Stimulated activated naive CD8-positive, alpha-beta T cell treated with anti-CD3 and anti-CD28 coated beads, Interleukin-15, Interleukin-2, amounts not matched to agents 100 ng/mL and 50 ng/mL, for 24 hours (primary cell): ENCODE measurements at regions not wholly inside any gene's neighbourhood (a gene's known extent, or its start where the extent isn't known, plus 50 kb on each side); places are given as distances from the start of the nearest gene placed in this dataset.

Source experiments
- H3K27ac Mint-ChIP-seq: one replicate; pipeline ENCODE4 v1.8.0; 2021; ENCODE audit warnings: mild to moderate bottlenecking, mixed read lengths
- H3K27me3 Mint-ChIP-seq: one replicate; pipeline ENCODE4 v1.8.0; 2021; ENCODE audit warnings: mixed read lengths
- H3K36me3 Mint-ChIP-seq: one replicate; pipeline ENCODE4 v1.8.0; 2021; ENCODE audit warnings: low read depth, mixed read lengths
- H3K4me1 Mint-ChIP-seq: one replicate; pipeline ENCODE4 v1.8.0; 2021; ENCODE audit warnings: low read depth, mixed read lengths
- H3K4me3 Mint-ChIP-seq: one replicate; pipeline ENCODE4 v1.8.0; 2021; ENCODE audit warnings: mild to moderate bottlenecking, mixed read lengths
- H3K9me3 Mint-ChIP-seq: one replicate; pipeline ENCODE4 v1.8.0; 2021; ENCODE audit warnings: mixed read lengths

DNA sequence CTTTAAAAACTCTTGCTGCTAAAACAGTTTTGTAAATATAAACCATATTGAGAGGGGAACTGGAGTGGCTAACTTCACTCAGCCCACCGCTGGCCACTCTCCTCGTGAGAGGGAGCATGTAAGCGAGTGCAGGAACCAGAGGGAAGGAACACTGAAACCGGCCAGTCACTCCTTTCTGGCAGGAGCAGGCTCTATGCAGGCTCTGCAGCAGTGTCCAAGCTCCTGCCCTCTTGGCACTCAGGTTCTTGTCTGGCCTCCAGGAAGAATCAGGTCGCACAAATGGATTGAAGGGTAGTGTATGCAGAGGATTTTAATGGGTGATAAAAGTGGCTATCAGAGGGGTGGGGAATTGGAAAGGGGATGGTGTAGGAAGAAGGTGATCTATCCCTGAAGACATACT, 157.7 kb downstream of the TMX3 start:
- no peak overlapping the region for H3K4me3 Mint-ChIP-seq
- H3K4me1 Mint-ChIP-seq = no peaks in the 10 kb centered on the region
- no peaks in the 10 kb centered on the region for H3K36me3 Mint-ChIP-seq
- H3K27ac Mint-ChIP-seq = no peak overlapping the region
- no peaks in the 10 kb centered on the region for H3K9me3 Mint-ChIP-seq
- H3K27me3 Mint-ChIP-seq = no peaks in the 10 kb centered on the region

DNA sequence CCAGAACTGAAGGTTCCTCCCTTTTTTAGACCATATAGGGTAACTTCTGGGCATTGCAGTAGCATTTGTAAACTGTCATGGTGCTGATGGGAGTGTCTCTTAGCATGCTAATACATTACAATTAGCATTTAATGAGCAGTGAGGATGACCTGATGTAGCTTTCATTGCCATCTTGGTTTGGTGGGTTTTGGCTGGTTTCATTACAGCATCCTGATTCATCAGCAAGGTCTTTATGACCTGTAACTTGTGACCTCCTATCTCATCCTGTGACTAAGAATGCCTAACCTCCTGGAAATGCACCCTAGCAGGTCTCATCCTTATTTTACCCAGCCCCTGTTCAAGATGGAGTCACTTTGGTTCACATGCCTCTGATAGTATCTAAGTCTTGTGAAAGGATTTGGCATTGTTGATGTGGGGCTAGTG, 159.0 kb downstream of the TMX3 start:
- Mint-ChIP-seq H3K4me3 (no peak overlapping the region), H3K27me3 (no peaks in the 10 kb centered on the region), H3K9me3 (no peaks in the 10 kb centered on the region), H3K4me1 (no peaks in the 10 kb centered on the region), H3K27ac (no peak overlapping the region), H3K36me3 (no peaks in the 10 kb centered on the region)

DNA sequence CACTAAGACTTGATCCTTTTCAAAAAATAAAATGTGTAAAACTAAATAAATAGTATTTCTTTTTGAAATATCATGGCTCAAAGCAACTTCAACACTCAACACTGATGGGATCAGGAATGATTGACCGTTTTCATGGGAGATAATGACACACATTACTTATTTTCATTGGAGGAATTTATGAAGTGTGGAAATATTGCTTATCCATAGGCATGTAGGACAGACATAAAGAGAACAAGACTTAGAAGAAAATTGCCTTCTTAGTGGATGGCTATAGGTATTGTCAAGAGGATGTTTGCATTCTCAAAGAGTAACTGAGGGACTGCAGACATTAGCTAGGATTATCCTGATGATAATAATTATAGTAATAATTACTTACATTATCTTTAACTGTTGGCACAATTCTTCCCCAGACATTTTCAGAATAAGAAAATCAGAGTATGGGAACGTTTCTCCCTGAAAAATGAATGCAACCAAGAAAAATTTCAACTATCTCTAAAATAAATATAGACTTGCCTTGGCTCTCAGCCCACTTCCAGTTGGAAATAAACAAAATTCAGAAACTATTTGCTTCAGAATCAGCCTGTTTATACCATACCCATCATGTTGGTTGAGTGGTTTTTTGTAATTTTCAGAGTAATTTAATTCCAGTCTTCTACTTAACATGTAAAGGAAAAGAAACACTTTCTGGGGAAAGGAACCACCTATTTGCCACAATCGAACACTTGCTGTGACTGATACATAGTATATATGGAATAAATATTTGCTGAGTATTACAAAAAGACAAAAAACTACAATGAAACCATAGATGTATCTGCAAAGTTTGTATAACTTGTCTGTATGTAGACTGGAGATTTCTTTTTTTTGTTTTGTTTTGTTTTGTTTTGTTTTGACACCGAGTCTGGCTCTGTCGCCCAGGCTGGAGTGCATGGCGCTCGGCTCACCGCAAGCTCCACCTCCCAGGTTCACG, 165.7 kb downstream of the TMX3 start:
- H3K9me3 Mint-ChIP-seq = no peaks in the 10 kb centered on the region
- no peak overlapping the region for H3K4me3 Mint-ChIP-seq
- H3K27ac Mint-ChIP-seq = no peak overlapping the region
- H3K4me1 Mint-ChIP-seq = no peaks in the 10 kb centered on the region
- no peaks in the 10 kb centered on the region for H3K36me3 Mint-ChIP-seq
- no peaks in the 10 kb centered on the region for H3K27me3 Mint-ChIP-seq

DNA sequence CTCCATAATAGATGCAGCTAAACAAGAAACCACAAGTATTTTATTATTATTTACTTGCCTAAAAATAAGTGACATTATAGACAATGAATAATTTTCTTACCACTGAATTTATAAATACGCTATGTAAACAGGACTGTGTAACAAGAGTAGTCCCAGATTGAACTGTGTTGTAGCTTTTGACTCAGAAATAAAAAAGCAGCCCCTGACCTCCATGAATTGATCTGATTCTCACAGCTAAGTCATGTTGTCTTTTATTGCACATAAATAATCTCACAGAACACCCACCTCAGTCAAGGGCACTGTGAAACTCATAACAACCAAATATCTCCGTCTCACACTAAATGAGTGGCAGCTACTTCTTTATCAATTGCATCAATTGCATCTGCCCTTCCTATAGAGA, 171.6 kb downstream of the TMX3 start:
- H3K36me3 Mint-ChIP-seq = no peaks in the 10 kb centered on the region
- H3K27ac Mint-ChIP-seq = no peak overlapping the region
- H3K4me3 Mint-ChIP-seq = no peak overlapping the region
- no peaks in the 10 kb centered on the region for H3K9me3 Mint-ChIP-seq
- no peaks in the 10 kb centered on the region for H3K4me1 Mint-ChIP-seq
- no peaks in the 10 kb centered on the region for H3K27me3 Mint-ChIP-seq

DNA sequence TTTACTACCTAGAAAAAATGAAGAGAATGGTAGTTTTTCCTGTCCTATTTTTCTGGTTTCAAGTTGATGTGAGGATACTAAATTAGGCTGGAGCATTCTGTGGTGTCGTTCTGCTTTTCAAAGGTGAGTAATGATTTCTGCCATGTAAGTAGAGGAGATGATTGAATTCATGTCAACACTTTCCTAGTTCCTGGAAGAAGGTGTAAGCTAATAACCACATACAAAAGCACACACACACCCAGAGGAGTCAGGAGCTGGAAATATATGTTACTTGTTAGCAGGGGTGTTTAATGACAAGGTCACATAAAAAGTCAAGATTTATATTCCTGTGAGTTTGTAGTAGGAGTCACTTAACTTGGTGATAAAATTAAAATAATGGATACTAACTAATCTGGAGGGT, 172.1 kb downstream of the TMX3 start:
- no peak overlapping the region for H3K4me3 Mint-ChIP-seq

DNA sequence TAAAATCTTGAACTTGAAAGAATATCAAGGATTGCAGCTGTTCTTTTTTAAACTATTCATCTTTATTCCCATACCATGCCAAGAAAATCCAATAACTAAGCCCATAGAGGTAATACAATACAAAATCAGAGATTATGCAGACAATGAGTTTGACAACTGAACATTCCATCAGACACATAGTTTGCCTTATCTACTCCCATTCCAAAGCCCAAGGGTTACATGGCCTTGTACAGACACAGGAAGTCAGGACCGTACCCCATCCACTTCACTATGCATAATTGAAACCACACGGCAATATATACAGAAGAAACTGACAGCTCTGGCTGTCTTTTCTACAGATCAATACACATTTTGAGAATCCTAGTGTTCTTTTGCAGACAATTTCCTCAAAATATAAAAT, 181.3 kb downstream of the TMX3 start:
- H3K36me3 Mint-ChIP-seq = no peaks in the 10 kb centered on the region
- no peaks in the 10 kb centered on the region for H3K4me1 Mint-ChIP-seq
- no peak overlapping the region for H3K27ac Mint-ChIP-seq
- H3K9me3 Mint-ChIP-seq = no peaks in the 10 kb centered on the region
- H3K4me3 Mint-ChIP-seq = no peak overlapping the region
- H3K27me3 Mint-ChIP-seq = no peaks in the 10 kb centered on the region

More for the DNA sequence above, 172.1 kb downstream of the TMX3 start:
- no peaks in the 10 kb centered on the region for H3K27me3 Mint-ChIP-seq
- H3K27ac Mint-ChIP-seq = no peak overlapping the region
- H3K9me3 Mint-ChIP-seq = no peaks in the 10 kb centered on the region
- no peaks in the 10 kb centered on the region for H3K4me1 Mint-ChIP-seq
- no peaks in the 10 kb centered on the region for H3K36me3 Mint-ChIP-seq

DNA sequence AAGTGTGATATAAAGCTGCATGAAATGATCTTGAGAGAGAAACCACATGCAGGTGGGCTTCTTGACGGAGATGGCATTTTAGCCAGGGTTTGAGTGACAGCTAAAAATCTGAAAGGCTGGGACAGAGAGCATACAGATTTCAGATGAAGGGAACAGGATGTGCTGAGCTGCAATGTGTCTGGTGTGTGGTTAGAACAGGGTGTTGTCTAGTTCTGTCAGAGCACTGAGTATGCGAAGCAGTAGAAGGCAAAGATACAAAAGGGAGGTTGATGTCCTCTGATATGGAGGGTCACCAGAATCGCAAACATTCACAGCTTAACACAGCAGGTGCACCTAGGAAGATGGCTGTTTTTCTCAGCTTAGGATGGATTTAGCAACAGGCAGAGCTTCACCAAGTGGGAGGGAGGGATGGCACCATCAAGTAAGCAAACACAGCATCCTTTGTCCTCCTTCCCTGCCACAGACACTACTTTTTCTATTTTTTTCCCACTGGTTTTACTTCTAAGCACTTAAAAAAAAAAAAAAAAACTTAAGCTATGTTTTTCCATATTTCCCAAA, 182.5 kb downstream of the TMX3 start:
- Mint-ChIP-seq H3K27me3 (no peaks in the 10 kb centered on the region), H3K27ac (no peak overlapping the region), H3K9me3 (no peaks in the 10 kb centered on the region)

DNA sequence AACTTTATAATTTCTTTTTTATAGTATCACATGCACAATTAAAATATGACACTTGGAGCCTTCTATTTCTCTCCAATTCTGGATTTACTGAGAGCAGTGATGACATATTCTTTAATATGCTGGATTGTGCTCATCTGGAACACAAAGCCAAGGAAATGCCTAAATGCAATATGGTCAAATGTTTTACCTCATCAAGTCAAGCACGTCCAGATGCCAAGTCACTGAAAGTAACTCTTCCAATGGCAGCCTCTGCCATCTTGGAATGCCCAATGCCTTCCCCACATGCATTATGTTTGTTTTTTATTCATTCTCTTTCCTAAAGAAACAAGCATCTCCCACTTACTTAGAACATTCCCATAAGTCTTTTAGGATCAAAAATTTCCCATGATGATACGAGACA, 189.8 kb downstream of the TMX3 start:
- Mint-ChIP-seq H3K36me3 (no peaks in the 10 kb centered on the region), H3K4me3 (no peak overlapping the region), H3K4me1 (no peaks in the 10 kb centered on the region), H3K9me3 (no peaks in the 10 kb centered on the region), H3K27me3 (peaks cover 6% of the 10 kb centered on the region), H3K27ac (no peak overlapping the region)

More for the DNA sequence above, 182.5 kb downstream of the TMX3 start:
- no peaks in the 10 kb centered on the region for H3K36me3 Mint-ChIP-seq
- no peak overlapping the region for H3K4me3 Mint-ChIP-seq
- no peaks in the 10 kb centered on the region for H3K4me1 Mint-ChIP-seq

DNA sequence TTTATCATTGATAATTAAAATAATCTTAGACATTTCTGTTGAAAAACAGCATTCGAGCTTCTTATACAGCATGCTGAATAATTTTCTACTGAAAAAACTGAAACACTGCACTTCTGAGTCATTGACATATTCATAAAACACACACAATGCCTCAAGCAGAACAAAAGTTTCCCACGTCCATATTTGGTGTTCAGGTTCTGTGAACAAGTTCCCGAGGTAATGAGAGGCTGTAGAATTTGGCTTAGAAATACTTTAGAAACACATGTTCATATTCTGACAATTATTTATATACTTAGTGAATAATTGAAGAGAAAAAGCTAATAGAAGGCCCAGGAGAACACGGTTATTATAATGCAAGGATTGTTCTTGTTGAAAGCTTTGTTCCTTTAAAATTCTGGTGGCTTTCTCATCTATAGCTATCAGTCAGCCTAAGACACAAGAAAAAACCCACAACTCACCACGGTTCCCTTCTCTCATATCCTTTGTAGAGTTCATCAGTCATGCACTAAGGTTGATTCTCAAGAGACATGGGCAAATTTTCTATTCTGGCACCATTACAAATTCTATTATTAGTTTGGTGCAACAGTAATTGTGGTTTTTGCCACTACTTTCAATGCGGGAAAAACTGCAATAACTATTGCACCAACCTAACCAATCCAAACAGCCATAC, 194.4 kb downstream of the TMX3 start:
- no peak overlapping the region for H3K4me3 Mint-ChIP-seq
- no peaks in the 10 kb centered on the region for H3K36me3 Mint-ChIP-seq

DNA sequence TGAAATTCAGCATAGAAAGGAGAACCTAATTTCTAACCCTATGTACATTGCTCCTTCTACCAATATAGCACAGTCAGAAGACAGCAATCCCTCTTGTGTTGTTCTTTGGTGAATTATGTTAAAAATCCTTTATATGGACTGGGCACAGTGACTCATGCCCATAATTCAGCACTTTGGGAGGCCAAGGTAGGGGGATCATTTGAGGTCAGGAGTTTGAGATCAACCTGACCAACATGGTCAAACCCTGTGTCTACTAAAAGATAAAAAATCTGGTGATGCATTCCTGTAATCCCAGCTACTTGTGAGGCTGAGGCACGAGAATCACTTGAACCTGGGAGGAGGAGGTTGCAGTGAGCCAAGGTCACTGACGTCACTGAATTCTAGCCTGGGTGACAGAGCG, 195.6 kb downstream of the TMX3 start:
- no peaks in the 10 kb centered on the region for H3K4me1 Mint-ChIP-seq
- peaks cover 3% of the 10 kb centered on the region for H3K27me3 Mint-ChIP-seq
- H3K4me3 Mint-ChIP-seq = no peak overlapping the region
- H3K27ac Mint-ChIP-seq = no peak overlapping the region
- H3K9me3 Mint-ChIP-seq = no peaks in the 10 kb centered on the region
- H3K36me3 Mint-ChIP-seq = no peaks in the 10 kb centered on the region

More for the DNA sequence above, 194.4 kb downstream of the TMX3 start:
- no peak overlapping the region for H3K27ac Mint-ChIP-seq
- peaks cover 3% of the 10 kb centered on the region for H3K27me3 Mint-ChIP-seq
- no peaks in the 10 kb centered on the region for H3K4me1 Mint-ChIP-seq
- H3K9me3 Mint-ChIP-seq = no peaks in the 10 kb centered on the region

DNA sequence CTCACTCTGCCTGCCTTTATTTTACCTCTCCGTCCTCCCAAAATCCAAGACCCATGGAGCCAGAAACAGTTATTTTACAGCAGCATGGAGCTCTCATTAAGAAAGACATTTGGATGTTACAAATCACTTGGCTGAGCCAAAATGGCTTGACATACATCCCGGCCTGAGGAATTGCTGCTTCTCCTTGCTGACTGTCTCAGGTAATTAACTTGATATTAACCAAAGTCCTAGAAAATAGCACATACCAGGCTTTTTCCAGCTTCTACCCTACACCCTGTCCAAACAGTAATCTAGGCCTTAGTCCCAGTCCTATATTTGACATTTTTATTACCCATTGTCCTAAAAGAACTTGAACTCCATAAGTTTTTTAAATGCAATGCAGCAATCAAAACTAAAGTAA, 205.0 kb downstream of the TMX3 start:
- Mint-ChIP-seq H3K4me1 (no peaks in the 10 kb centered on the region), H3K36me3 (no peaks in the 10 kb centered on the region), H3K27me3 (no peaks in the 10 kb centered on the region), H3K4me3 (no peak overlapping the region), H3K27ac (no peak overlapping the region), H3K9me3 (no peaks in the 10 kb centered on the region)

DNA sequence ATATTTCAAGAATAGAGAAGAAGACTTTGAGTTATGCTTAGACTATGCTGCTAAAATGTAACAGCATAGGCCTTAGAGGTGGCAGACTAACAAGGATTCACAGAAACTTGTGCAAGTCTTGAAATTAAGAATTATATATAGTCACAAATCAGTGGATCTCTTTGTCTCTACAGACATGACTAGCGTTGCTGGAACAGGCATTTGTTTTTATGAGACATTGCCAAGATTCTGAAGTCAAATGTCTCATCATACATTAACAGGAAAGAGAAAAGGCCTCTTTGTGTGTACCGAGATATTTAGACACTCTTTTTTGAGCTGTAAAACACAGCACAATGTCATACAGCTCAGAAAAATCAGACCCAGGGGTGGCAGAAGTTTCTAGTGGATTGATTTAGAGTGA, 207.1 kb downstream of the TMX3 start:
- H3K9me3 Mint-ChIP-seq = no peaks in the 10 kb centered on the region
- no peaks in the 10 kb centered on the region for H3K27me3 Mint-ChIP-seq
- H3K4me3 Mint-ChIP-seq = no peak overlapping the region
- H3K36me3 Mint-ChIP-seq = no peaks in the 10 kb centered on the region
- no peak overlapping the region for H3K27ac Mint-ChIP-seq
- no peaks in the 10 kb centered on the region for H3K4me1 Mint-ChIP-seq

DNA sequence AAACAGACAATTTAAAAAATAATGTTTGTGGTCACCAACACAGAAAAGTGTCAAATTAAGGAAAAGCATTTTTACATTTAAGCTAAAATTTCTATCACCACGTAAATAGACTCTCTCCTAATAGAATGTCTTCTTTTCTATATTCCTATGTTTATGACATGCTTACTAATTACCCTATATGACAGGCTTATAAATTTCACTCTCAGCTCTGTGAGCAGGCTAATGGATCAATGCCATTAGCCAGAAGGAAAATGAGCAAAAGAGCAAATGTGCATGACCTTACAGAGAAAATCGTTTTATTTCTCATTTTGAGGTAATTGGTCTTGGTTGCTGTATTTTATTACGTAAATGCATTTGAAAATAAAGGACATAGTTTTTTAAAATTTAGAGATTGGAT, 209.7 kb downstream of the TMX3 start:
- Mint-ChIP-seq H3K9me3 (no peaks in the 10 kb centered on the region), H3K4me3 (no peak overlapping the region), H3K27me3 (no peaks in the 10 kb centered on the region), H3K27ac (no peak overlapping the region), H3K4me1 (no peaks in the 10 kb centered on the region), H3K36me3 (no peaks in the 10 kb centered on the region)

DNA sequence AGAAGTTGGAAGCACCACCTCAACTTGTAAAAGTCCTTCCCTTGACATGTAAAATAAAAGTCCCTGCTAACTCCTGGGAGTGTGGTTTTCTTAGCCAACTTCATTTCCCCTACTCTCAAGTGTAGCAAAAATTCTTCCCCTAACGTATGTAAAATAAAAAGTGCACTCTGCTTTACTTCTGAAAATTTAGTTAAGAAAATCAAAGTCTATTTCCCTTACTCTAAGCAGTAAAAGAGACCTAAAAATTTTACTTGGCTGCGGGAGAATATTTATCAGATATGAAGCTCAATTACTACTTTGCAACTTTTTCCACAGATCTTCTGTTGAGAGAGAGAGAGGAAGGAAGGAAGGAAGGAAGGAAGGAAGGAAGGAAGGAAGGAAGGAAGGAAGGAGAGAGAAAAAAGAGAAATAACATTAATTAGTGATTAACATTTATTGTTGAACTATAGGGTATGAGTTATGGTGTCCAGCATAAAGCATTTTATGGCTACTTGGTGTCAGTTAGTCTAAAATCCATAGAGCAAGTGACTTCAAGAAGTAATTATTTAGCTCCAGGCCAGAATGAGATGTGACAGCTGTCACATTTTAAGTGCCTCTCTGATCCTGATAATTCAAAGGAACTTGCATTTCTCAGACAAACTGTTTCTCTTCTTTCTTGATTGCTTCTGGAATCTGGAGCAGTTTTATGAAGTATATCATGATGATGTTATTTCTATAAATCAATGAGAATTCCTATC, 210.3 kb downstream of the TMX3 start:
- Mint-ChIP-seq H3K27ac (no peak overlapping the region), H3K4me3 (no peak overlapping the region), H3K4me1 (no peaks in the 10 kb centered on the region), H3K36me3 (no peaks in the 10 kb centered on the region), H3K9me3 (no peaks in the 10 kb centered on the region), H3K27me3 (no peaks in the 10 kb centered on the region)

DNA sequence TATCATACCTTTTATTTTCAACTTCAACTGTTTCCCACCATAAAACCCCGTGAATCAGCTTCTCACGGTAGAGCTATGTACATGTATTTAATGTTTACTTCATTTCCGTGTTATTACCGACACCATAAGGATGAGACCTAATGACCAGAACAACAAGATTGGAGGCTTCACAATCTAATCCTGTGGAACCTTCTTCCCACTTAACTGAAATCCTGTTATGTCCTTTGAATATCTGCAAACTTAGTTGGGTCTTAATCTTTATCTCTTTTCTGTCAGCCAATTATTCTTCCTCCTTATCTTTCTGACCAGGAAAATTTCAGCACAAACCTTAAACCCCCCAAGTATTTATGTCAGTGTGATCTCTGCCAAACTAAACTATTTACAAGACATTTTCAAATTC, 214.4 kb downstream of the TMX3 start:
- no peak overlapping the region for H3K4me3 Mint-ChIP-seq
- no peaks in the 10 kb centered on the region for H3K36me3 Mint-ChIP-seq
- H3K4me1 Mint-ChIP-seq = no peaks in the 10 kb centered on the region
- H3K9me3 Mint-ChIP-seq = no peaks in the 10 kb centered on the region
- no peaks in the 10 kb centered on the region for H3K27me3 Mint-ChIP-seq
- no peak overlapping the region for H3K27ac Mint-ChIP-seq
